GM12878 (cell line): ENCODE measurements at regions not wholly inside any gene's neighbourhood (a gene's known extent, or its start where the extent isn't known, plus 50 kb on each side); places are given as distances from the start of the nearest gene placed in this dataset.

Experiments used
- EGR1 ChIP-seq, 2 experiments: IDR thresholded peaks; 1 replicate in 1 of 2; 2 replicates in 1 of 2; pipeline ENCODE4 v1.6.1; 2011 to 2012; ENCODE audit warnings: low read depth in 2 of 2, low read length in 2 of 2, borderline replicate concordance in 1 of 2, mild to moderate bottlenecking in 1 of 2, moderate library complexity in 1 of 2
- EP300 ChIP-seq, 2 experiments: fragments of 150-350 bp in 1 of 2; IDR thresholded peaks; 2 replicates each; pipeline ENCODE4 v1.6.1; 2011 to 2012; ENCODE audit warnings: low read depth in 2 of 2, low read length in 2 of 2, borderline replicate concordance in 1 of 2, improper control_type of control experiment in 1 of 2, inconsistent platforms in 1 of 2; ENCODE audit not compliant: control insufficient read depth in 1 of 2
- NFYA ChIP-seq: IDR thresholded peaks from 2 replicates; pipeline ENCODE4 v1.6.1; 2011; ENCODE audit warnings: low read depth, mild to moderate bottlenecking, low read length, improper control_type of control experiment, borderline replicate concordance
- NR2C1 ChIP-seq: fragments of 450-650 bp; IDR thresholded peaks from 2 replicates; pipeline ENCODE4 v1.6.1; 2017; ENCODE audit warnings: antibody characterized with exemption, mild to moderate bottlenecking, moderate library complexity
- PAX5 ChIP-seq: IDR thresholded peaks from 2 replicates; pipeline ENCODE4 v1.6.1; 2011; ENCODE audit warnings: low read depth, low read length, borderline replicate concordance

GRCh38 chr7:63042730-63043511 is 955.7 kb upstream of the ZNF722 start:
- TF ChIP-seq EP300 (IDR thresholded peaks at IDR 0.05; ENCODE audit: borderline replicate concordance in 1 of 2, control insufficient read depth in 1 of 2, low read depth in 2 of 2, low read length in 2 of 2) (no peak), NR2C1 (no peak), NFYA (no peak), PAX5 (no peak), EGR1 (IDR thresholded peaks at IDR 0.05; ENCODE audit: borderline replicate concordance in 1 of 2, low read depth in 2 of 2, low read length in 2 of 2) (no peak)
